K562 (cell line): ENCODE measurements at regions not wholly inside any gene's neighbourhood (a gene's known extent, or its start where the extent isn't known, plus 50 kb on each side); places are given as distances from the start of the nearest gene placed in this dataset.
A peak's percentile ranks its signal among the peaks of the same experiment; 100 is the strongest.

Experiments used
- ATF4 ChIP-seq: fragments of 450-650 bp; formaldehyde crosslinking; IDR thresholded peaks from 2 replicates; pipeline ENCODE4 v1.4.0; 2022; ENCODE audit warnings: mild to moderate bottlenecking, moderate library complexity
- CXXC5 ChIP-seq: fragments of 250-450 bp; sonication (Bioruptor Pico); IDR thresholded peaks from 2 replicates; pipeline ENCODE4 v1.8.0; 2022; ENCODE audit warnings: inconsistent platforms, mild to moderate bottlenecking, moderate library complexity
- DDX20 ChIP-seq: fragments of 450-650 bp; IDR thresholded peaks from 2 replicates; pipeline ENCODE4 v1.6.1; 2016; ENCODE audit warnings: missing genetic modification characterization, low read depth, mild to moderate bottlenecking, missing compliant biosample characterization, moderate library complexity
- ELF4 ChIP-seq: fragments of 450-650 bp; formaldehyde crosslinking; IDR thresholded peaks from 2 replicates; pipeline ENCODE4 v1.4.0; 2022; ENCODE audit warnings: missing genetic modification characterization
- EWSR1 ChIP-seq: fragments of 450-650 bp; IDR thresholded peaks from 2 replicates; pipeline ENCODE4 v1.6.1; 2018; ENCODE audit warnings: borderline replicate concordance, mild to moderate bottlenecking, low read depth, moderate library complexity; ENCODE audit not compliant: partially characterized antibody
- GATA2 ChIP-seq: sonication (generic); formaldehyde crosslinking; IDR thresholded peaks from 2 replicates; pipeline ENCODE4 v1.4.0; 2020; ENCODE audit warnings: mild to moderate bottlenecking, missing genetic modification reagents
- HMG20B ChIP-seq: fragments of 250-450 bp; sonication (Bioruptor Pico); IDR thresholded peaks from 2 replicates; pipeline ENCODE4 v1.5.0; 2021; ENCODE audit warnings: mild to moderate bottlenecking
- HOXB6 ChIP-seq: fragments of 250-450 bp; sonication (Bioruptor Pico); IDR thresholded peaks from 2 replicates; pipeline ENCODE4 v1.5.1; 2022; ENCODE audit warnings: mild to moderate bottlenecking, borderline replicate concordance
- KLF10 ChIP-seq: fragments of 250-450 bp; sonication (Bioruptor Pico); IDR thresholded peaks from 2 replicates; pipeline ENCODE4 v1.6.1; 2021; ENCODE audit warnings: matching md5 sums
- NCOA4 ChIP-seq: fragments of 450-650 bp; IDR thresholded peaks from 2 replicates; pipeline ENCODE4 v1.6.1; 2018; ENCODE audit warnings: mild to moderate bottlenecking; ENCODE audit not compliant: partially characterized antibody
- PRDM10 ChIP-seq: fragments of 450-650 bp; IDR thresholded peaks from 2 replicates; pipeline ENCODE4 v1.6.1; 2018; ENCODE audit not compliant: partially characterized antibody
- SAFB2 ChIP-seq: fragments of 200-400 bp; formaldehyde crosslinking; IDR thresholded peaks from 2 replicates; pipeline ENCODE4 v1.6.1; 2018; ENCODE audit warnings: borderline replicate concordance, low read length, low read depth, moderate library complexity; ENCODE audit not compliant: severe bottlenecking
- SIX5 ChIP-seq, 2 experiments: IDR thresholded peaks; 2 replicates each; pipeline ENCODE4 v1.6.1; 2011; ENCODE audit warnings: low read length in 2 of 2, borderline replicate concordance in 1 of 2, low read depth in 1 of 2, mild to moderate bottlenecking in 1 of 2, moderate library complexity in 1 of 2; ENCODE audit not compliant: insufficient read depth in 1 of 2
- SRSF3 ChIP-seq: fragments of 200-400 bp; formaldehyde crosslinking; IDR thresholded peaks from 2 replicates; pipeline ENCODE4 v1.6.1; 2016; ENCODE audit warnings: mild to moderate bottlenecking, low read length, moderate library complexity; ENCODE audit not compliant: insufficient read depth
- YBX1 ChIP-seq: fragments of 450-650 bp; IDR thresholded peaks from 2 replicates; pipeline ENCODE4 v1.7.1; 2016; ENCODE audit warnings: mild to moderate bottlenecking
- ZNF140 ChIP-seq: fragments of 250-450 bp; sonication (Bioruptor Pico); IDR thresholded peaks from 2 replicates; pipeline ENCODE4 v1.8.0; 2021; ENCODE audit warnings: moderate library complexity, mild to moderate bottlenecking, inconsistent platforms
- ZNF143 ChIP-seq: sonication (generic); formaldehyde crosslinking; IDR thresholded peaks from 2 replicates; pipeline ENCODE4 v1.9.0; 2022; ENCODE audit warnings: mild to moderate bottlenecking, missing genetic modification reagents
- ZNF224 ChIP-seq: sonication (generic); formaldehyde crosslinking; IDR thresholded peaks from 2 replicates; pipeline ENCODE4 v1.8.0; 2022; ENCODE audit warnings: mild to moderate bottlenecking, missing genetic modification reagents
- ZNF3 ChIP-seq: fragments of 250-450 bp; sonication (Bioruptor Pico); IDR thresholded peaks from 2 replicates; pipeline ENCODE4 v1.5.0; 2021; ENCODE audit warnings: mild to moderate bottlenecking, moderate library complexity
- ZNF324 ChIP-seq: fragments of 250-450 bp; sonication (Bioruptor Pico); IDR thresholded peaks from 2 replicates; pipeline ENCODE4 v1.4.0; 2020; ENCODE audit warnings: mild to moderate bottlenecking
- ZNF561 ChIP-seq: fragments of 450-650 bp; formaldehyde crosslinking; conservative IDR thresholded peaks from 2 replicates; pipeline ENCODE4 v1.4.0; 2020; ENCODE audit warnings: mild to moderate bottlenecking, moderate library complexity
- ZNF584 ChIP-seq: fragments of 200-800 bp; sonication (Bioruptor generic); IDR thresholded peaks from 2 replicates; pipeline ENCODE4 v1.6.1; 2016; ENCODE audit warnings: low read depth, mild to moderate bottlenecking, missing genetic modification characterization, missing compliant biosample characterization
- TF ChIP-seq, protein P1 (sequence below): fragments of 250-450 bp; sonication (Bioruptor Pico); IDR thresholded peaks from 2 replicates; pipeline ENCODE4 v1.8.0; 2022; ENCODE audit warnings: inconsistent platforms, mild to moderate bottlenecking, moderate library complexity, borderline replicate concordance

- TF ChIP-seq SIX5 (IDR thresholded peaks at IDR 0.05; ENCODE audit: borderline replicate concordance in 1 of 2, insufficient read depth in 1 of 2, low read depth in 1 of 2, low read length in 2 of 2) (no peak), KLF10 (CRISPR knock-in tag) (peak; percentile 61; the same call in 1 of the 2 replicates), ELF4 (CRISPR knock-in tag) (no peak; the same call in 1 of the 2 replicates), HMG20B (CRISPR knock-in tag) (0 out of 2 replicates have a peak, but pooled peaks have one; percentile 49), ZNF324 (peak; percentile 60), YBX1 (no peak), ZNF3 (CRISPR knock-in tag) (peak; percentile 44), HOXB6 (CRISPR knock-in tag) (peak; percentile 89), DDX20 (tag) (no peak), GATA2 (CRISPR knock-in tag) (peak; percentile 40; the same call in 1 of the 2 replicates), ZNF140 (CRISPR knock-in tag) (no peak), ZNF561 (CRISPR knock-in tag) (peak; percentile 11; the same call in 1 of the 2 replicates), ZNF224 (CRISPR knock-in tag) (peak; percentile 71; the same call in 1 of the 2 replicates), ZNF584 (CRISPR knock-in tag) (no peak), EWSR1 (peak; percentile 79), SAFB2 (no peak), ATF4 (CRISPR knock-in tag) (peak; percentile 54), SRSF3 (no peak), NCOA4 (no peak), CXXC5 (CRISPR knock-in tag) (no peak), ZNF143 (CRISPR knock-in tag) (no peak; the same call in 1 of the 2 replicates), PRDM10 (no peak)
- TF ChIP-seq, protein P1, sequence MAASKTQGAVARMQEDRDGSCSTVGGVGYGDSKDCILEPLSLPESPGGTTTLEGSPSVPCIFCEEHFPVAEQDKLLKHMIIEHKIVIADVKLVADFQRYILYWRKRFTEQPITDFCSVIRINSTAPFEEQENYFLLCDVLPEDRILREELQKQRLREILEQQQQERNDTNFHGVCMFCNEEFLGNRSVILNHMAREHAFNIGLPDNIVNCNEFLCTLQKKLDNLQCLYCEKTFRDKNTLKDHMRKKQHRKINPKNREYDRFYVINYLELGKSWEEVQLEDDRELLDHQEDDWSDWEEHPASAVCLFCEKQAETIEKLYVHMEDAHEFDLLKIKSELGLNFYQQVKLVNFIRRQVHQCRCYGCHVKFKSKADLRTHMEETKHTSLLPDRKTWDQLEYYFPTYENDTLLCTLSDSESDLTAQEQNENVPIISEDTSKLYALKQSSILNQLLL, result no peak
These were observed 101.6 kb upstream of the PRSS16 start (continued) for GRCh38 chr6:27145731-27146455.
